ENCODE measurements at regions not wholly inside any gene's neighbourhood (a gene's known extent, or its start where the extent isn't known, plus 50 kb on each side); places are given as distances from the start of the nearest gene placed in this dataset.

DNA sequence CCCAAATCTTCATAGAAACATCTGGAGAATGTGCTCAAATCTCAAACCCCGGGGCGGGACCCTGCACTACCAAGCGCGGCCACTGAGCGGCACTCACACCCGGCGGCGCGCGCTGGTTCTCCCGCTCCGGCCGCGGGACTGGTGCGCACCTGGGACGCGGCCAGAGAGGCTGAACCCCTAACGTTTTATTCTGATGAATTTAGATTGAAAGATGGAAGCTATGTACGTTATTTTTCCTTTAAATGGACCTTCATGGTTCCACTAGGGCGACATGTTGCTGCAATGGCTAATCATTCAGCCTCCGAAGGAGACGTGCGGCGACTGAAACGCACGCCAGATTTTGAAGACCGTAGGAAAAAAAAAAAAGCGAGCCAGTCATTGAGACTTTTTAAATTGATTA is 107.0 kb upstream of the INSIG1 start:
- TF ChIP-seq, protein P1, sequence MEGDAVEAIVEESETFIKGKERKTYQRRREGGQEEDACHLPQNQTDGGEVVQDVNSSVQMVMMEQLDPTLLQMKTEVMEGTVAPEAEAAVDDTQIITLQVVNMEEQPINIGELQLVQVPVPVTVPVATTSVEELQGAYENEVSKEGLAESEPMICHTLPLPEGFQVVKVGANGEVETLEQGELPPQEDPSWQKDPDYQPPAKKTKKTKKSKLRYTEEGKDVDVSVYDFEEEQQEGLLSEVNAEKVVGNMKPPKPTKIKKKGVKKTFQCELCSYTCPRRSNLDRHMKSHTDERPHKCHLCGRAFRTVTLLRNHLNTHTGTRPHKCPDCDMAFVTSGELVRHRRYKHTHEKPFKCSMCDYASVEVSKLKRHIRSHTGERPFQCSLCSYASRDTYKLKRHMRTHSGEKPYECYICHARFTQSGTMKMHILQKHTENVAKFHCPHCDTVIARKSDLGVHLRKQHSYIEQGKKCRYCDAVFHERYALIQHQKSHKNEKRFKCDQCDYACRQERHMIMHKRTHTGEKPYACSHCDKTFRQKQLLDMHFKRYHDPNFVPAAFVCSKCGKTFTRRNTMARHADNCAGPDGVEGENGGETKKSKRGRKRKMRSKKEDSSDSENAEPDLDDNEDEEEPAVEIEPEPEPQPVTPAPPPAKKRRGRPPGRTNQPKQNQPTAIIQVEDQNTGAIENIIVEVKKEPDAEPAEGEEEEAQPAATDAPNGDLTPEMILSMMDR (IDR thresholded peaks at IDR 0.05 in 2 of 3, conservative IDR thresholded peaks at IDR 0.05 in 1 of 3; ENCODE audit: borderline replicate concordance in 1 of 3, insufficient read depth in 1 of 3, low read depth in 2 of 3, low read length in 2 of 3): peak; percentile 82 to 88 (median 84)
- no peak for TF ChIP-seq CEBPB (IDR thresholded peaks at IDR 0.05; ENCODE audit: low read depth)
- no peak for TF ChIP-seq SP1 (IDR thresholded peaks at IDR 0.05; ENCODE audit: low read depth)
- no peak for TF ChIP-seq ELF1 (IDR thresholded peaks at IDR 0.05; ENCODE audit: borderline replicate concordance, low read depth)
- TF ChIP-seq ZNF274 (IDR thresholded peaks at IDR 0.05; ENCODE audit: low read depth, low read length): no peak
- no peak for TF ChIP-seq YY1 (IDR thresholded peaks at IDR 0.05; ENCODE audit: extremely low read depth, insufficient replicate concordance, low read depth, low read length)
- TF ChIP-seq SRF (IDR thresholded peaks at IDR 0.05; ENCODE audit: low read depth): no peak
- TF ChIP-seq, protein P2, sequence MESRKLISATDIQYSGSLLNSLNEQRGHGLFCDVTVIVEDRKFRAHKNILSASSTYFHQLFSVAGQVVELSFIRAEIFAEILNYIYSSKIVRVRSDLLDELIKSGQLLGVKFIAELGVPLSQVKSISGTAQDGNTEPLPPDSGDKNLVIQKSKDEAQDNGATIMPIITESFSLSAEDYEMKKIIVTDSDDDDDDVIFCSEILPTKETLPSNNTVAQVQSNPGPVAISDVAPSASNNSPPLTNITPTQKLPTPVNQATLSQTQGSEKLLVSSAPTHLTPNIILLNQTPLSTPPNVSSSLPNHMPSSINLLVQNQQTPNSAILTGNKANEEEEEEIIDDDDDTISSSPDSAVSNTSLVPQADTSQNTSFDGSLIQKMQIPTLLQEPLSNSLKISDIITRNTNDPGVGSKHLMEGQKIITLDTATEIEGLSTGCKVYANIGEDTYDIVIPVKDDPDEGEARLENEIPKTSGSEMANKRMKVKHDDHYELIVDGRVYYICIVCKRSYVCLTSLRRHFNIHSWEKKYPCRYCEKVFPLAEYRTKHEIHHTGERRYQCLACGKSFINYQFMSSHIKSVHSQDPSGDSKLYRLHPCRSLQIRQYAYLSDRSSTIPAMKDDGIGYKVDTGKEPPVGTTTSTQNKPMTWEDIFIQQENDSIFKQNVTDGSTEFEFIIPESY (IDR thresholded peaks at IDR 0.05; ENCODE audit: extremely low read depth, insufficient replicate concordance, low read length): no peak
